IPS DF 6.9 (cell line): ENCODE measurements at regions not wholly inside any gene's neighbourhood (a gene's known extent, or its start where the extent isn't known, plus 50 kb on each side); places are given as distances from the start of the nearest gene placed in this dataset.

Experiments used
- DNase-seq: peaks from one replicate; pipeline ENCODE4 v3.0.0-alpha.2; 2013; ENCODE audit warnings: low read depth, low spot score
- H3K27ac ChIP-seq: one replicate; pipeline ENCODE4 v1.5.1; 2013; ENCODE audit warnings: low read length, control low read depth
- H3K27me3 ChIP-seq: 2 replicates; pipeline ENCODE4 v1.6.1; 2013; ENCODE audit warnings: mild to moderate bottlenecking, low read length; ENCODE audit not compliant: control insufficient read depth, insufficient read depth
- H3K36me3 ChIP-seq: 2 replicates; pipeline ENCODE4 v1.6.1; 2013; ENCODE audit warnings: low read length; ENCODE audit not compliant: control insufficient read depth, insufficient read depth
- H3K4me1 ChIP-seq: 2 replicates; pipeline ENCODE4 v1.6.1; 2013; ENCODE audit warnings: low read length; ENCODE audit not compliant: control insufficient read depth, insufficient read depth
- H3K4me3 ChIP-seq: 2 replicates; pipeline ENCODE4 v1.5.1; 2013; ENCODE audit warnings: mild to moderate bottlenecking, low read length
- H3K9me3 ChIP-seq: 2 replicates; pipeline ENCODE4 v1.6.1; 2013; ENCODE audit warnings: low read length, inconsistent platforms; ENCODE audit not compliant: control insufficient read depth, insufficient read depth
- WGBS: extraction: QIAGEN DNeasy Blood & Tissue Kit; methylation state at CpG from one replicate; pipeline ENCODE4 v1.1.7; 2013; ENCODE audit warnings: mixed read lengths, missing lambda C conversion rate; ENCODE audit not compliant: insufficient read length, insufficient coverage; 5-methylcytosine and 5-hydroxymethylcytosine counted together

DNA sequence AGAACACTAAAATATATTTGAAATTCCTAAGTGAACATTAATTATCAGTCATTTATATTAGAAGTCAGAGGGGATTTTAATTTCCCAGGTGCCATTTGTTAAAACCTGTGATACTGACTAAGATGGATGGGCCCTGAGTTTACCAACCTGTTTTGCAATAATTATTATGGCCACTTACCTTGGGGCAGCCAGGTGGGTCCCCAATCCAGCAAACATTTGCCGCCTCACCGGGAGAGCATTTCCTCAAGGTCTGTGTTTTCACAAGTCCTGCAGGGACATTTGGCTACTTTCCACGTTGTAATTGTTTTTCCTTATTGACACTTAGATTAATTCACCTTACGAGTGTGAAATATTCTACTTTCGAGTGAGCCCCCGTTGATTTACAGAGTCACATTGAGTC is 251.2 kb upstream of the PPP2R2D start:
- no peak for DNase-seq
- no CpG with 5 or more reads among the region's 6 CpGs for WGBS

DNA sequence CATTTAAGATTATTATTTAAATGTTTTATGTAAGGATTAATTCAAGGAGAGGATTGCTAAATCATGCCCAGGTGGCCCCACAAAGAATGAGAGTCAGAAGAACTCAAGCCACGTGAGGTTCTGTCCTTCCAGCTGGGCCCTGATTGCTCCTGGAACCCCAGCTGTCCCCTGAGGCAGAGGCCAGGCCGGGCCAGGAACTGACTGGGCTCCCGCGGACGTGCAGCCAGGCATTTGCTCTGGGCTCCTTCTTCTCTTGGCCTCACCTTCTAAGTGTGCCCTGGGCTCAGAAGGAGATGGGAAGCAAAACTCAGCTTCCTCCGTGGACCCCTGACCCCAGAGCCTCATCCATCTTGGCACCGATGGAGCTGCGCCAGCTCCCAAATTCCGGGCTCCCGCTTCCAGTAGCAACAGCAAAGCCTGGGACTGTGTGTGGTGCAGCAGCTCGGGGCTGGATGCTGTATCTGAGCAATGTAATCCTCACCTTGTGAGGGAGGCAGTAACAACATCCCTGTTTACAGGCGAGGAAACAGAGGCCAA is 250.6 kb upstream of the PPP2R2D start:
- Histone ChIP-seq H3K4me3 (no peak overlapping the region), H3K4me1 (0 out of 2 replicates have a peak, but pooled peaks cover 1% of the 10 kb centered on the region), H3K36me3 (no peaks in the 10 kb centered on the region), H3K9me3 (no peaks in the 10 kb centered on the region; the same call in 1 of the 2 replicates), H3K27me3 (no peaks in the 10 kb centered on the region), H3K27ac (no peak overlapping the region)
- WGBS = no CpG with 5 or more reads among the region's 12 CpGs
- DNase-seq = no peak

More for the DNA sequence above, 251.2 kb upstream of the PPP2R2D start:
- Histone ChIP-seq H3K27me3 (no peaks in the 10 kb centered on the region), H3K4me3 (no peak overlapping the region), H3K36me3 (no peaks in the 10 kb centered on the region), H3K4me1 (0 out of 2 replicates have a peak, but pooled peaks cover 1% of the 10 kb centered on the region), H3K9me3 (no peaks in the 10 kb centered on the region; the same call in none of the 2 replicates), H3K27ac (no peak overlapping the region)

DNA sequence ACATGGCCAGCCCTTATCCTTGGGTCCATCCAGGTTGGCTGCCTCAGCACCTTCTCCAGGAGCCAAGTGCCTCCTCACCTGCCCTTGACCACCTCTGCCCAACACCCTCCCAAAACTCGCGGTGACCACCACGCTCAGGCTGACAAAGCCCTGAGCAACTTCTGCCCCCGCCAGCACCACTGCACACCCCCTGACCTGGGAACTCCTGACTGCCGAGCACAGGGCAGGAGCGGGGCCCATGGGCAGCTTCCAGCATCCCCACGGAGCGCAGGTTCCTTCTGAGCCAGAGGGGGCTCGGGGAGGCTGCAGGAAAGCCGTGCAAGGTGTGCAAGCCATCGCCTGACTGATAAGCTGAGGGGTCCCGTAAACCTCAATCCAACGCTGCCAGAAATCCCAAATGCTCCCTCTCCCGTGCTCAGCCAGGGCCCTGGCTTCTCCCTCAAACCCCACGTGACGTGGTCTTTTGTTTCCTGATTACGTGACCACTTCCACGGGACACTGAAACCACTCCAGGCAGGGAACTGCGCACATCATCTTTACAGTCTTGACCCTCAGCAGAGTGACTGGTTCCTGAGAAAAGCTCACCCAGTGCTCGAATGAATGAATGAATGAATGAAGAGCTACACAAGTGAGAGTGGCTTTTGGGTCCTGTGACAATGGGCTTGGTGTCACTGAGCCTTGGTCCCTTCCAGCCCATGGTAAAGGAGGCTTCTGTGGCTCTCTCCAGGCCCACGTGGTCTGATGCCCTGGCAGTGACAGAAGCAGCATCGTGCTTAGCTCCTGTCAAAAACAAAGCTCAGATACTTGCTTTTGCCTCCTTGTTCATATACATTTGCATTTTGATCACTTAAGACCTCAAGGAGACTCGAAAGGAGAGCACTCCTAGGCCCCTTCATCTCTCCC is 249.8 kb upstream of the PPP2R2D start:
- WGBS = no CpG with 5 or more reads among the region's 23 CpGs
- DNase-seq = no peak
- no peak overlapping the region for H3K4me3 ChIP-seq
- H3K27ac ChIP-seq = no peak overlapping the region
- H3K9me3 ChIP-seq = no peaks in the 10 kb centered on the region; the same call in 1 of the 2 replicates
- no peaks in the 10 kb centered on the region for H3K27me3 ChIP-seq
- 0 out of 2 replicates have a peak, but pooled peaks cover 1% of the 10 kb centered on the region for H3K4me1 ChIP-seq
- no peaks in the 10 kb centered on the region for H3K36me3 ChIP-seq

DNA sequence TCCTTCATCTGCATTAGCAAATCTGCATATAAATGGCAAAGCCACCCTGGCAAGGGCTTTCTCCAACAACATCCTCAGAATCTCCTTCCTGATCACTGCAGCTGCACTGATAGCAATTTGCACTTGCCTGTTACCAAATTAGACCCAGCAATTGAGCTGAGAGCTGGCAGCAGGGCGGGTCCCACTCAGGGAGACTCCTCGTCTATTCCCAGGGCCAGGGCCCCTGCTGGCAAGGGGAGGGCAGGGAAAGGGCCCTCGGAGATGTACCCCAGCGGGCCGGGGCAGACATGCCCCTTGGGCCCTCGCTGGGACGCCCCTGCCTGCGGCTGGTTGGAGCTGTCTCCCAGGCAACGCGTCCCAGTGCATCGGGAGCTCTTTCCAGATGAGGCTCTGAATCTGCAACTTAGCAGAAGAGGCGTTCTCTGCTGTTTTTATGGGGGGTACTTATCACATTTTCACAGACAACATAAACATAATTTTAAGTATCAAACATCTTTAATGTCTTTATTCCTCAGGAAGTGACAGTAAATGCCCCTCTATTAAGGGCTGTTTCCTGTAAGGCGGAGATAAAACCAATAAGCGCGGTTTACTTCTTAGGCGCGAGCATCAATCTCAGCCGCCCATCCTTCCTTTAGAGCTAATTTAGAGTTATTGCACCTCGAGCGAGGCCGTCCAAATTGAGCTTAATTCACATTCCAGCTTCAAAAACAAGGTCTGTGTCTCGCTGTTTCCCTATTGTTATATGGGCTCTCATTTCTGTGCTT is 249.0 kb upstream of the PPP2R2D start:
- Histone ChIP-seq H3K27me3 (no peaks in the 10 kb centered on the region), H3K4me3 (no peak overlapping the region), H3K27ac (no peak overlapping the region), H3K4me1 (0 out of 2 replicates have a peak, but pooled peaks cover 1% of the 10 kb centered on the region), H3K36me3 (no peaks in the 10 kb centered on the region), H3K9me3 (no peaks in the 10 kb centered on the region; the same call in 1 of the 2 replicates)
- no peak for DNase-seq
- WGBS = no CpG with 5 or more reads among the region's 22 CpGs

DNA sequence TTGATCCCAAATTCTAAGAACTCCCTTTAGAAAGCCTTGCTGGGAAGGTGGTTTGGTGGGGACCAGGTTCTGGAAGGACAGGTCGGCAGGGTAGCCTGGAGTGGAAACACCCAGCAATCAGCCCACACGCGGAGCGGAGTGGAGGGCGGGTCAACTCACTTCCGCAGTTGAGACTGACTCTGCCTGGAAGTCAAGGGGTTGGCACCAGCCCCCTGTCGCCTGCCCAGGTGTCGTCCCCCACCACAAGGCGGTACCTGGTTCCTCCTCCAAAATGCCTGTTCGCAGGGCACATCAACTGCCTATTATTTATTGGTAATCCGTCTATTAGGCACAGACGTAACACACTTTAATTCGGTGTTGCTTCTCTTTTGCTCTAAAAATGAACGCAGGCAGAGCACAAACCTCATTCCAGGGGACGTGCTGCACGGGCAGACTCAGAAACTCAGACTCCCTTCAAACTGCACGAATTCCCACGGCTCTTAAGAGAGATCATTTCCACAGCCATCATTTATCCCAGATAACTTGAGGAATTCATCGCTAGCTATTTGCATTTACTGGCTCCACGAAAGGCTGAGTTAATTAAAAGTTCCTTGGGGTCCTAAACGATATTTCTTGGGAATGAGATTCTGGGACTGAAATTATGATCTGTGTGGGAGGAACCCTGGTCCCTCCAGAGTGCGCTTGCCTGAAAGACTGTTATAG is 248.2 kb upstream of the PPP2R2D start:
- no CpG with 5 or more reads among the region's 22 CpGs for WGBS
- H3K9me3 ChIP-seq = no peaks in the 10 kb centered on the region; the same call in 1 of the 2 replicates
- 0 out of 2 replicates have a peak, but pooled peaks cover 1% of the 10 kb centered on the region for H3K4me1 ChIP-seq
- no peak for DNase-seq
- H3K4me3 ChIP-seq = no peak overlapping the region
- no peaks in the 10 kb centered on the region for H3K27me3 ChIP-seq
- no peak overlapping the region for H3K27ac ChIP-seq
- no peaks in the 10 kb centered on the region for H3K36me3 ChIP-seq

DNA sequence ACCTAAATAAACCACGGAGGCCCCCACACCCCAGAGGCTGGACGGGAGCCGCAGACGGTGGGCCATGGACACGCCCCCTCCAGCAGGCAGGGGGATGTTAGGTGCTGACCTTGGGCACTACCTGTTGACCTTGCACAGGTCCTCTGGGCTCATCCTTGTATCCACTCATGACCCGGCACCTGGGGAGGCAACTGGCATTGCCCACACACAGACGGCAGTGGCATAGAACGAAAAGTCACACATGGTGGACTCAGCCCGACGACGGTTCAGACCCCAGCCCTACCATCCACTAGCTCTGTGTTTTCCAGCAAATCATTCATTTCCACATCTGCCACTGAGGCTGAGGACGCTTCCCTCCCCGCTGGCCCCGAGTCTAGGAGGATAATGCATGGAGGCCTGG is 247.7 kb upstream of the PPP2R2D start:
- Histone ChIP-seq H3K27ac (no peak overlapping the region), H3K9me3 (no peaks in the 10 kb centered on the region; the same call in 1 of the 2 replicates), H3K27me3 (no peaks in the 10 kb centered on the region), H3K4me1 (0 out of 2 replicates have a peak, but pooled peaks cover 1% of the 10 kb centered on the region), H3K4me3 (no peak overlapping the region), H3K36me3 (no peaks in the 10 kb centered on the region)
- no CpG with 5 or more reads among the region's 14 CpGs for WGBS
- DNase-seq = no peak

DNA sequence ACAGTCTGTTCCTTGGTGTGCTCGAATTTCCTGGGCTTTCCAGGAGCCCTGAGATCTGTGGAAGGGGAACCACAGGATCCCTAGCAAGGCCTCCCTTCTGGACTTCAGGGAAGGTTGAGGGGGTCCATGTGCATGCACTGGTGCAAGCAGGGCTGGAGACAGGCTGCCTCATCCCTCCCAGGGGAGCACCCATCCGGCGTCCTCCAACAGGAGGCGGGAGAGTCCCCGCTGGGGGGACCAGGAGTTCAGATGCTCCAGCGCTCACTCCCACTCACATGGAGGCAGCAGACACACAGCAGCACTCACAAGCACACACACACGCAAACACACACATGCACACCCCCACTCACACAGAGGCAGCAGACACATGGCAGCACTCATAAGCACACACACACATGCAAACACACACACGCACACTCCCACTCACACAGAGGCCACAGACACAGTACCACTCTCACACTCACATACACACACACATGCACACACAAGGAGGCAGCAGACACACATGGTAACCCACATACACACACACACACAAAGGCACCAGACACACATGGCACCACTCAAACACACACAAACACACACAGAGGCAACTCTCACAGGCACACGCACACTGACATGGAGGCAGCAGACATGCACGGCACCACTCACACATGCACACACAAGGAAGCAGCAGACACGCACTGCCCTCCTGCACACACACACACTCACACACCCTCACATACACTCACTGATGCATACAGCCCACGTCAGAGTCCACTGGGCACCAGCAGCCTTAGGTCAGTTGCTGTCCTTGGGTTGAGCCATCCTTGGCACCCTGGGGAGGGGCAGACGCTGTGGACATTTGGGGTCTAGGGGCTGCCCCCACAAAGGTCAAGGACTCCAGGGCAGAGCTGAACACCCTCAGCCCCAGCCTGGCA is 247.0 kb upstream of the PPP2R2D start:
- H3K9me3 ChIP-seq = peaks cover 2% of the 10 kb centered on the region; the same call in 1 of the 2 replicates
- no peaks in the 10 kb centered on the region for H3K27me3 ChIP-seq
- no CpG with 5 or more reads among the region's 13 CpGs for WGBS
- H3K27ac ChIP-seq = no peak overlapping the region
- no peak for DNase-seq
- H3K4me1 ChIP-seq = peaks cover 1% of the 10 kb centered on the region; the same call in 1 of the 2 replicates
- H3K36me3 ChIP-seq = no peaks in the 10 kb centered on the region
- no peak overlapping the region for H3K4me3 ChIP-seq

DNA sequence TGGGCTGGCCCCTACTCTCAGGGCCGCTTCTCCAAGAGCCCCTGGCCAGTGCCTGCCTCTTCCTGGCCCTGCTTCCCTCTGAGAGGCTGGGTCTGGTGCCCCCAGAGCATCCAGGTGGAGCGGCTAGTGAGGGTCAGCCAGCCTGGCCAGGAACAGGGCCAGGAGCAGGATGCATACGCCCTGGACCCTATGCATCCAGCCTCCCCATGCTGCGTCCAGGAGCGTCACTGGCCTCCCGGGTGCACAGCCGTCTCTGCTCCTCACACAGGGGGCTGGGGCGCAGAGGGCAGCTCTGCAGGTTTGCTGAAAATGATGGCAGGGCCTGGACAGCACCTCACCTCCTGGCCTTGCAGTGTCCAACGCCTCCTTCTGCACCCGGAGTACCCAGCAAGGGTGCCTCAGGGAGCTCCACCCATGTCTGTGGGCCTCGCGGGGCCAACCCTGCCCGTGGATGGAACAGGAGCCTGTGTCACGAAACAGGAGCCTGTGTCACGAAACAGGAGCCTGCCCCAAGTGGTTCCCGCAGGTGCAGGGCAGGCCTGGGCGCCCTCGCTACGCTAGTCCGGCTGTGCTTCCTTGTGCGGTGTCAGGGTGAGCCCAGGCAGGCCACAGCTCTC is 246.2 kb upstream of the PPP2R2D start:
- peaks cover 2% of the 10 kb centered on the region; the same call in 1 of the 2 replicates for H3K9me3 ChIP-seq
- H3K27ac ChIP-seq = no peak overlapping the region
- H3K36me3 ChIP-seq = no peaks in the 10 kb centered on the region
- no peak overlapping the region for H3K4me3 ChIP-seq
- H3K4me1 ChIP-seq = peaks cover 1% of the 10 kb centered on the region; the same call in 1 of the 2 replicates
- WGBS = no CpG with 5 or more reads among the region's 21 CpGs
- no peak for DNase-seq
- H3K27me3 ChIP-seq = no peaks in the 10 kb centered on the region
